AG20443 (cell line): ENCODE measurements at regions not wholly inside any gene's neighbourhood (a gene's known extent, or its start where the extent isn't known, plus 50 kb on each side); places are given as distances from the start of the nearest gene placed in this dataset.

Source experiments
- DNase-seq: peaks from one replicate; pipeline ENCODE4 v3.0.0; 2012; ENCODE audit warnings: low spot score, mixed read lengths

DNA sequence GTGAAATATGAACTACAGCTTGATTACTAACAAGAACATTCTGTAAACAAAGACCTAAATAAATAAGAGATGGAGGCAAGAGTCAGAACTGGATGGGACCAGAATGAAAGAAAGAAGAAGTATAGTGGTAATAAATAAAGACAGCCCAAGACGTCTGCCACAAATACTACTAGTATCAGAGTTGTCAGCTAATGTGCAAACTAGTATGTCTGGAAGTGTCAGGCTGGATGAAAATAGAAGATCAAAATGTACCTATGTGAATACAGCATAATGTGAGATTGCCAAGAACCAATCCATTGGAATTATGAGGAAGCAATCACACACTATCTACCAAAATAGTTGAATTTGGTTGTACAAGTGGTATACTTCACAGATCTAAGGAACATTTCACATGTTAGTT, 353.0 kb downstream of the BTG1 start:
- DNase-seq: no peak

DNA sequence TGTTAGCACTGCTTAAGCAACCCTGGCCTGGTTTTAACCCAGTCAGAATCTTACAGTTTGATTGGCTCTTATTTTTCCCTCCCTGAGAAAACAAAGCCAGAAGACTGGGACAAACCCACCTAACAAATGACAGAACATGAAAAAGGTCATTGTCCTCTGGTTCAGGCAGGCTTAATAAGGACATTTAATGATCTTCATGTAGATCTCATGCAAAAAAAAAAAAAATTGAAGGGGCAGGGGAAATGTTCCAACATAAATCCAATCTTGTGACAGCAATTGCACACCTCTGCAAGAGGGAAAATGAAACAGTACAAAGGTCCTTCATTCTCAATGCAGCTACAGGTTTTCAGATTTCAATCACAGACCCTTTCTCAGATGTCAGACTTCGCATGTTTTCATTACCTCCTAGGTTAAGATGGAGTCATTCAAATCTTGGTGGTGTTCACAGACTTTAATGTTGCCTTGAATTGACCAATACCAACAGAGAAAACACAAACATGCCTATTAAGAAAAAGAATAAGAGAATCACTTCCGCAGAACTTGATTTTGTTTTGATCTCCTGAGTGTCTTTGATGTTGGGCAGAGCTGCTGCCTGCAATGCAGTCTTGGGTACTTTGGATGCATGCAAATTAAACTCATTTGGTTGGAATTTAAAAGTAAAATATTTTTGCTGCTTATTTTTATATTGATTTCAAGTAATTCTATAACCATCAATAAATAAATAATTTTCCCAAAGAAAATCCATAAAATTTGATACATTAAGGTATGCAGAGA, 359.0 kb downstream of the BTG1 start:
- no peak for DNase-seq

GRCh38 chr12:91785655-91786498, 359.8 kb downstream of the BTG1 start:
- DNase-seq: no peak

DNA sequence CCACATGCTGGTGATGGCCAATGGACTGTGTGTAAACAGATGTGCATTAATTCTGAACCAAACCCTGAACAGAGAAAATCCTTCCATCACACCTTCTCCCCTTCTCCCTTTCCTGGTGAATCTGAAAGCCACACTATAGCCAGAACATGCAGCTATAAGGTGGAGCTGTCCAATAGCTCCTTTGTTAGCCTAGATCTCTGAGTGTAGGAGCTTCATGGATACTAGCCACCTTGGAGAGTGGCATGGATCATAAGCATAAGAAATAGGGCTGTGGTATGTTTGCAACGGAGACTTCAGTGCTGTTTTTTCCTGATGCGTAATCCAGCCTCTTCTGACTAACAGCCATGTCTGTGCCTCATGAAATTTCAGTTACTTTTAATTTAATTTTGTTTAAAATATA, 364.5 kb downstream of the BTG1 start:
- no peak for DNase-seq

DNA sequence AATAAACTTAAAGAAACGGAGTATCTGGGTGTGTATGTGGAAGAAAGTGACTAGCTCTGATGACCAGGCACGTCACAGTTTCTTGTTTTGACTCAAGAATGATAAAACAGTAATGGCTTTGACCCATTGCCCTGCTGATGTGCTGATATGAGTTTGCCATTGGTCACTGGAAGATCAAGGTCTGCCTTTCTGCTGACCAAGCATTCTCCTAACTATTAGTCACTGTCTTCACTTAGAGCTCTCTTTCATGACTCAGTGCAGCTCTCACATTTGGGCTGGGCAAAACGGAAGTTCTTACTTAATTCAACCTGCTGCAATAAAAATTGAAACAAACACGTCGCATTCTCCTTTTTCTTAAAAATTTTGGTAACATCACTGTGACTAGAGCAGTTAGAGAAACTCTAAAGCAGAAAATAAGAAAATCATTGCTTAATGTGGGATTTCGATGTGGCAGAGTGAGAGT, 366.7 kb downstream of the BTG1 start:
- peak; percentile 76 for DNase-seq

GRCh38 chr12:91778091-91778832, 367.4 kb downstream of the BTG1 start:
- DNase-seq: no peak

DNA sequence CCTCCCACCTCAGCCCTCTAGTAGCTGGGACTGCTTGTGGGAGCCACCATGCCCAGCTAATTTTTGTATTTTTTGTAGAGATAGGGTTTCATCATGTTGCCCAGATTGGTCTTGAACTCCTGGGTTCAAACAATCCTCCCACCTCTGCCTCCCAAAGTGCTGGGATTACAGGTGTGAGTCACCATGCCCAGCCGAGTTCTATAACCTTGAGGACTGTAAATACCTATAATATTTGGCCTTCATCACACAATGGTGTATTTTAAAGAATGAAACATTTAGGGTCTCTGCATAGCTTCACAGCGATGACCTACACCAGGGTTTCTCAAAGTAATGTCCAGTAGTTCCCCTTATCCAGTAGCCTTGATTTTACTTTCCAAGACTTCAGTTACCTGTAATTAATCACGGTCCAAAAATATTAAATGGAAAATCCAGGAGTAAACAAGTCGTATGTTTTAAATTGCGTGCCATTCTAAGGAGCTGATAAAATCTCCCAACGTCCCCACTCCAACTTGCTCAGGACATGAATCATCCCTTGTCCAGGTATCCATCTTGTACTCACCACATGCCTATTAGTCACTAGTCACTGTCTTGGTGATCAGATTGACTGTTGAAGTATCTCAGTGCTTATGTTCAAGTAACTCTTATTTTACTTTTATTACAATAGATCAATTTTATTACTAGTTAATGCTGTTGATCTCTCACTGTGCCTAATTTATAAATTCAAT, 368.2 kb downstream of the BTG1 start:
- no peak for DNase-seq

DNA sequence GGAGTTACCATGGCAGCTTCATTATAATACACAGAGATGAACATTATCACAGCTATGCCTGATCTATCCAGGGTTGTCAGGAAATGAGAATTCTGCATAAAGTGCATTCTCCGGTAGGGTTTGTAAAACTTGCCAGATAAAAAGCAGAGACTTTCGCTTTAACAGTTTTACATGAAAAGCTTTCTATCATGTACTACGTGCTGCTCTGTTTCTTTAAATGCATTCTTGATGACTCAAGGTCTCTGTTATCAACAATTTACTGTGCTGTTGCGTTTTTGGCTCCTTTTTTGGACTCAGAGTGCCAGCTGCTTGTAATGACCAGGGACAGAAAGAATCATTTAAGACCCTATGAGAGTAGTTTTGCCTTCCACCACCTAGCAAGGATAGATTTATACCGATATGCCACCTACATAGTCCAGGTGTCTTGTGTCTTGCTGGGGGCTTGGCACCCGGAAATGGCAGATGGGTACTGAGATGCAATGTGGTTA, 371.2 kb downstream of the BTG1 start:
- DNase-seq: peak; percentile 20

GRCh38 chr12:91773749-91774429, 371.8 kb downstream of the BTG1 start:
- DNase-seq: no peak

- DNase-seq: no peak
These were observed 373.2 kb downstream of the BTG1 start for GRCh38 chr12:91772411-91772810.

- no peak for DNase-seq
These were observed 375.9 kb downstream of the BTG1 start for GRCh38 chr12:91769736-91770135.

DNA sequence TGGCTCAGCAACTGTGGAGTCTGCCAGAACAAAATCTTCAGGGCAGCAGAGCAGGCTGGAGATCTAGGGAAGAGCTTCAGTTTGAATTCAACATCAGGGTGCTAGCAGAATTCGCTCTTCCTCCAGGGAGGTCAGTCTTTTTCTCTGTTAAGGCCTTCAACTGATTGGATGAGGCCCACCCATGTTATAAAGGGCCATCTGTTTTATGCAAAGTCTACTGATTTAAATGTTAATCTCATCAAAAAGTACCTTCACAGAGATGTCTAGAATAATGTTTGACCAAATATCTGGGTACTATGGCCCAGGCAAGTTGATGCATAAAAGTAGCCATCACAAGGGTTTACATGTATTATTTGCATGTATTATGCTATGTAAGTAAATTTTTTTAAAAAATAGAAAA, 378.4 kb downstream of the BTG1 start:
- no peak for DNase-seq

DNA sequence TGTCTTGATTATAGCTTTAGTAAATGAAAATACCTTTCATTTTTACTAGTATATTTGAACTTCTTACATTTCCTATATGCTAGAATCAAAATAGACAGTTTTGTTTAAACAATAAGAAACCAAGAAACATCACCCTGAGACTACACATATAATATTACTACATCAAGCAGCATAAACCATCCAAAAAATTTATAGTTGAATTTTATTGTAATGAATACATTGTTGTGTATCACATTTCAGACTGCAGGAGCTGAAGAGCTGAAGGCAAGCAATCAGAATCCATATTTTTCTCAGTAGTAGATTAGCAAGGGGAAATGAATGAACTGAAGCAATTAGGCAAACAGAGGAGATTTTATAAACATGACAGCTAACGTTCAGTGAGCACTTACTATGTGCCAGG, 379.2 kb downstream of the BTG1 start:
- DNase-seq: no peak

DNA sequence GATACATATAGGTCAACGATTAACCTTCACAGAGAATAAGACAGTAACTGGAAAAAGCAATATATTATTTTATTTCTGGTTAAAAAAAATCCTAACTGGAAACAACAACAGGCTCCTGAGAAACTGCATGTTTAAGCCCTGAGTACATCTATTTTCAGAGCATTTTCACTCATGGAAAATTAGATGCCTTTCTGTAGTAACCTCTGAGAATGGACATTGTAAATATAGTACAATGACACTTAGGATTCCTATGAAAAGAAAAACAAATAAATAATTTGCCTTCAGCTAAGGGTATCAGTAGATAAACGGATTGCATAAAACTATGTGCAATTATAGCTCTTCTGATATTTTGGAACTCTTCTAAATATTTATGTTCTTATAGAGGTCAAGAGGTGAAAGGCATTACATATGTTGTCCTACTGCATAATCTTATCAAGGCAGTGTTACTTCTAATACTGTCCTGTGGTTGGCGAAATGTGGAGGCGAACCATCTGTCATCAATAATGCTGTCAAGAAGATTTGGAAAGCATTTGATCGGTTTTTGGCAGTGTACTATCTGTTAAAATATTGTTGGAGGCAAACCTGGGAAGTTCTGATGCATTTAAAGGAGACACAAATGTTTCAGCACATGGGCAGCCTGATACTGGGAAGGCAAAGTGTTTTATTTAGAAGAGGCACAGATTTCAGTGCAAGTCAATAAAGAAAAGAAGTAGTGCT, 381.8 kb downstream of the BTG1 start:
- DNase-seq: no peak

GRCh38 chr12:91753649-91754048, 392.0 kb downstream of the BTG1 start:
- no peak for DNase-seq

DNA sequence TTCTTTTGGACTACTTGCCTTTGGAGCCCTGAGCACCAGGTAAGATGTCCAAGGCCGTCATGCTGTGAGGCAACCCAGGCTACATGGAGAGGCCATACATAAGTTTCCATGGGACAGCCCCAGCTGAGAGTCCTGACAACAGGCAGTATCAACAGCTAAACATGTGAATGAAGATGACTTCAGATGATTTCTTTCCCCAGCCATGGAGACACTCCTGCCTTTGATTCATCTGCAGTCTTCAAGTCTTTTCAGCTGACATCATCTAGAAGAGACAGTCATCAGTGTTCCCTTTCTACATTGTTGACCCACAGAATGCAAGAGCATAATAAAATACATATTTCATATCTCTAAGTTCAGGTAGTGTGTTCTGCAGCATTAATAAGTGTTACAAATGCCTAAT, 398.7 kb downstream of the BTG1 start:
- peak; percentile 7 for DNase-seq

DNA sequence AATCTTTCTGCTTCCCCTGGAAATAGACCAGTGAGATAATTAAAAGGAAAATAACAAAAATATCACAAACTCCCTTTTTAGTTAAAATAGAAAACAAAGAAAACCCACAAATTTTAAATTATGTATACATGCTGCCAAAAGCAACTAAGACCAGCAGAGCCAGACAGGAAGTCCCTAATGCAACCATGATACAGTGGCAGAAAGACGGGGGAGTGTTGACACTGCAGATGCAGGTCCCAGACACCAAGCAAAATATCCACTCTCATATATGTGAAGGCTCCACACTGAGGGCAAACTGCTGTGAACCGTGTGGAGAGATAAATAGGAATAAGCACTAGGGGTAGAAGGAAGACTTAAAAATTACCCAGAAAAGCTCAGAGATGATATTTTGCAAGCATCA, 401.0 kb downstream of the BTG1 start:
- DNase-seq: peak; percentile 7

GRCh38 chr12:91743704-91744321, 401.8 kb downstream of the BTG1 start:
- DNase-seq: no peak

DNA sequence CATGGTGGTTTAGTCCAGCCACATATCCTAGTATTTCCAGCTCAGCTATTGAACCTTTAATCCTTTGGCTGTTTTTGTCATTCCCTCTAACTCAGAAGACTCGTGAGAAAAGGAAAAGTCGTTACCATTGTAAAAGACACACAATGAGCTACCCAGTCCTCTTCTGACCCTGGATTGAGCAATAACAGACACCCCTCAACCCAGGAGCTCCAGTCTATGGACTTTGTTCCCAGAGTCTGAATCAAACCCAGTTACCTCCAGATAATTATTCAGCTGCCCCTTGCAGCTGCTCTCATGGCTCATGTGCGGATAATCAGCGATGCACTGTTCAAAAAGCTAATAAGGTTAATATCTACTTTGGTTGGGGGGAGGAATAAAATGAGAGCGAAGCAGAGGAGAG, 402.4 kb downstream of the BTG1 start:
- DNase-seq: no peak

- no peak for DNase-seq
These were observed 403.7 kb downstream of the BTG1 start for GRCh38 chr12:91741932-91742331.
